Neural crest cell (in vitro differentiated cells): ENCODE measurements at regions not wholly inside any gene's neighbourhood (a gene's known extent, or its start where the extent isn't known, plus 50 kb on each side); places are given as distances from the start of the nearest gene placed in this dataset.

Source experiments
- DNase-seq: peaks from one replicate; pipeline ENCODE4 v3.0.0; 2021; ENCODE audit warnings: low read depth, mixed read lengths, low spot score
- H3K27ac Mint-ChIP-seq: one replicate; pipeline ENCODE4 v1.8.0; 2021; ENCODE audit warnings: mild to moderate bottlenecking, mixed read lengths; ENCODE audit not compliant: unreplicated experiment
- H3K27me3 Mint-ChIP-seq: 2 replicates; pipeline ENCODE4 v1.8.0; 2021; ENCODE audit warnings: low read depth, mild to moderate bottlenecking, mixed read lengths
- H3K36me3 Mint-ChIP-seq: 2 replicates; pipeline ENCODE4 v1.8.0; 2021; ENCODE audit warnings: low read depth, mild to moderate bottlenecking, mixed read lengths
- H3K4me1 Mint-ChIP-seq: 2 replicates; pipeline ENCODE4 v1.8.0; 2021; ENCODE audit warnings: mixed read lengths
- H3K4me3 Mint-ChIP-seq: one replicate; pipeline ENCODE4 v1.8.0; 2021; ENCODE audit warnings: mild to moderate bottlenecking, mixed read lengths
- H3K9me3 Mint-ChIP-seq: 2 replicates; pipeline ENCODE4 v1.8.0; 2021; ENCODE audit warnings: mixed read lengths
- CTCF ChIP-seq: fragments of 200-600 bp; sonication (generic); conservative IDR thresholded peaks from 2 replicates; pipeline ENCODE4 v1.5.0; 2021; ENCODE audit warnings: antibody characterized with exemption, mild to moderate bottlenecking

GRCh38 chr7:16202303-16202702 lies 219.0 kb downstream of the CRPPA start:
- TF ChIP-seq CTCF = no peak
- no peak for DNase-seq
- Mint-ChIP-seq H3K4me1 (peaks cover 9% of the 10 kb centered on the region), H3K9me3 (no peaks in the 10 kb centered on the region), H3K36me3 (no peaks in the 10 kb centered on the region), H3K27me3 (no peaks in the 10 kb centered on the region), H3K27ac (no peak overlapping the region), H3K4me3 (no peak overlapping the region)

GRCh38 chr7:16200591-16200990 lies 220.7 kb downstream of the CRPPA start:
- TF ChIP-seq CTCF = no peak
- Mint-ChIP-seq H3K36me3 (no peaks in the 10 kb centered on the region), H3K4me3 (no peak overlapping the region)

GRCh38 chr7:16193631-16194030 lies 227.7 kb downstream of the CRPPA start:
- peaks cover 4% of the 10 kb centered on the region for H3K4me1 Mint-ChIP-seq
- H3K27me3 Mint-ChIP-seq = no peaks in the 10 kb centered on the region
- DNase-seq = no peak
- no peaks in the 10 kb centered on the region for H3K9me3 Mint-ChIP-seq
- H3K36me3 Mint-ChIP-seq = no peaks in the 10 kb centered on the region
- no peak overlapping the region for H3K27ac Mint-ChIP-seq
- H3K4me3 Mint-ChIP-seq = no peak overlapping the region
- TF ChIP-seq CTCF = no peak

More at GRCh38 chr7:16200591-16200990, 220.7 kb downstream of the CRPPA start:
- Mint-ChIP-seq H3K27me3 (no peaks in the 10 kb centered on the region), H3K27ac (no peak overlapping the region), H3K4me1 (peaks cover 9% of the 10 kb centered on the region), H3K9me3 (no peaks in the 10 kb centered on the region)
- DNase-seq = no peak

- H3K4me1 Mint-ChIP-seq = peaks cover 4% of the 10 kb centered on the region
- no peaks in the 10 kb centered on the region for H3K36me3 Mint-ChIP-seq
- no peak overlapping the region for H3K4me3 Mint-ChIP-seq
- no peaks in the 10 kb centered on the region for H3K27me3 Mint-ChIP-seq
- no peaks in the 10 kb centered on the region for H3K9me3 Mint-ChIP-seq
- no peak for TF ChIP-seq CTCF
- H3K27ac Mint-ChIP-seq = no peak overlapping the region
- no peak for DNase-seq
These were observed 232.2 kb downstream of the CRPPA start for GRCh38 chr7:16189026-16189715.

- Mint-ChIP-seq H3K4me1 (no peaks in the 10 kb centered on the region), H3K9me3 (no peaks in the 10 kb centered on the region), H3K27me3 (no peaks in the 10 kb centered on the region), H3K27ac (no peak overlapping the region), H3K4me3 (no peak overlapping the region), H3K36me3 (no peaks in the 10 kb centered on the region)
- no peak for TF ChIP-seq CTCF
- DNase-seq = no peak
These were observed 234.2 kb downstream of the CRPPA start for GRCh38 chr7:16187131-16187530.
